WTC11 (cell line): ENCODE measurements at regions not wholly inside any gene's neighbourhood (a gene's known extent, or its start where the extent isn't known, plus 50 kb on each side); places are given as distances from the start of the nearest gene placed in this dataset.

ENCODE experiments used
- ATAC-seq: fragments of 200-7000 bp; cut with Tn5 transposase; 2 replicates; pipeline ENCODE4 v1.10.0; 2021; ENCODE audit warnings: mild to moderate bottlenecking, moderate library complexity
- CTCF ChIA-PET: fragments of 300-600 bp; sonication (Branson Sonifier 250); formaldehyde crosslinking; loops from one replicate; lab custom pipeline; 2021; ENCODE audit warnings: antibody characterized with exemption; lab: Charles Lee
- POLR2A ChIA-PET: fragments of 350-600 bp; sonication (Branson Sonifier 250); formaldehyde crosslinking; loops from one replicate; lab custom pipeline; 2021; ENCODE audit warnings: antibody characterized with exemption; lab: Charles Lee
- DNase-seq: peaks from one replicate; pipeline ENCODE4 v3.0.0; 2021; ENCODE audit warnings: low spot score
- H3K27ac Mint-ChIP-seq: 2 replicates; pipeline ENCODE4 v1.8.0; 2021; ENCODE audit warnings: mixed read lengths
- H3K27me3 Mint-ChIP-seq: 2 replicates; pipeline ENCODE4 v1.8.0; 2021; ENCODE audit warnings: low read depth, mild to moderate bottlenecking, moderate library complexity, mixed read lengths
- H3K36me3 Mint-ChIP-seq: 2 replicates; pipeline ENCODE4 v1.8.0; 2021; ENCODE audit warnings: mixed read lengths
- H3K4me1 Mint-ChIP-seq: 2 replicates; pipeline ENCODE4 v1.8.0; 2022; ENCODE audit warnings: mixed read lengths
- H3K4me3 Mint-ChIP-seq: 2 replicates; pipeline ENCODE4 v1.8.0; 2021; ENCODE audit warnings: mild to moderate bottlenecking, moderate library complexity, mixed read lengths
- H3K9me3 Mint-ChIP-seq: 2 replicates; pipeline ENCODE4 v1.8.0; 2021; ENCODE audit warnings: mixed read lengths
- ATF6 ChIP-seq: sonication (generic); formaldehyde crosslinking; IDR thresholded peaks from 2 replicates; pipeline ENCODE4 v1.8.1; 2023; ENCODE audit warnings: mild to moderate bottlenecking, missing genetic modification reagents
- CREB1 ChIP-seq: sonication (generic); formaldehyde crosslinking; IDR thresholded peaks from 2 replicates; pipeline ENCODE4 v1.8.0; 2023; ENCODE audit warnings: mild to moderate bottlenecking, missing genetic modification reagents
- E2F1 ChIP-seq: sonication (generic); formaldehyde crosslinking; IDR thresholded peaks from 2 replicates; pipeline ENCODE4 v1.8.0; 2022; ENCODE audit warnings: mild to moderate bottlenecking, missing genetic modification reagents
- ERG ChIP-seq: fragments of 250-450 bp; sonication (Bioruptor Pico); IDR thresholded peaks from 2 replicates; pipeline ENCODE4 v1.8.0; 2021; ENCODE audit warnings: mild to moderate bottlenecking
- GRHL2 ChIP-seq: fragments of 250-450 bp; sonication (Bioruptor Pico); IDR thresholded peaks from 2 replicates; pipeline ENCODE4 v1.8.0; 2022; ENCODE audit warnings: mild to moderate bottlenecking, moderate library complexity; ENCODE audit not compliant: insufficient replicate concordance, severe bottlenecking
- IRF2 ChIP-seq: sonication (generic); formaldehyde crosslinking; IDR thresholded peaks from 2 replicates; pipeline ENCODE4 v1.8.0; 2022; ENCODE audit warnings: low read depth, missing genetic modification reagents, borderline replicate concordance
- MXD4 ChIP-seq: fragments of 250-450 bp; sonication (Bioruptor Pico); IDR thresholded peaks from 2 replicates; pipeline ENCODE4 v1.8.0; 2021; ENCODE audit warnings: mild to moderate bottlenecking, moderate library complexity, borderline replicate concordance
- NFE2L1 ChIP-seq: sonication (generic); formaldehyde crosslinking; IDR thresholded peaks from 2 replicates; pipeline ENCODE4 v1.8.1; 2023; ENCODE audit warnings: missing genetic modification reagents
- PRRX2 ChIP-seq: fragments of 250-450 bp; sonication (Bioruptor Pico); IDR thresholded peaks from 2 replicates; pipeline ENCODE4 v1.8.0; 2021; ENCODE audit warnings: mild to moderate bottlenecking
- RORB ChIP-seq: fragments of 250-450 bp; sonication (Bioruptor Pico); IDR thresholded peaks from 2 replicates; pipeline ENCODE4 v1.9.0; 2021; ENCODE audit warnings: mild to moderate bottlenecking
- SP1 ChIP-seq: sonication (generic); formaldehyde crosslinking; conservative IDR thresholded peaks from 2 replicates; pipeline ENCODE4 v1.8.1; 2022; ENCODE audit warnings: missing genetic modification reagents
- STAT6 ChIP-seq: sonication (generic); formaldehyde crosslinking; conservative IDR thresholded peaks from 2 replicates; pipeline ENCODE4 v1.8.1; 2023; ENCODE audit warnings: mild to moderate bottlenecking, low read depth, missing genetic modification reagents, moderate library complexity
- TEAD1 ChIP-seq: sonication (generic); formaldehyde crosslinking; IDR thresholded peaks from 2 replicates; pipeline ENCODE4 v1.8.0; 2022; ENCODE audit warnings: mild to moderate bottlenecking, missing genetic modification reagents
- TEAD4 ChIP-seq: sonication (generic); formaldehyde crosslinking; IDR thresholded peaks from 2 replicates; pipeline ENCODE4 v1.8.0; 2022; ENCODE audit warnings: mild to moderate bottlenecking, missing genetic modification reagents
- ZNF121 ChIP-seq: sonication (generic); formaldehyde crosslinking; IDR thresholded peaks from 2 replicates; pipeline ENCODE4 v1.8.0; 2023; ENCODE audit warnings: missing genetic modification reagents
- ZNF232 ChIP-seq: sonication (generic); formaldehyde crosslinking; IDR thresholded peaks from 2 replicates; pipeline ENCODE4 v1.8.0; 2022; ENCODE audit warnings: mild to moderate bottlenecking, missing genetic modification reagents
- ZNF317 ChIP-seq: sonication (generic); formaldehyde crosslinking; IDR thresholded peaks from 2 replicates; pipeline ENCODE4 v1.8.1; 2023; ENCODE audit warnings: low read depth, mild to moderate bottlenecking, moderate library complexity, missing genetic modification reagents, borderline replicate concordance
- TF ChIP-seq, protein P1 (sequence below): sonication (generic); formaldehyde crosslinking; IDR thresholded peaks from 2 replicates; pipeline ENCODE4 v1.8.0; 2022; ENCODE audit warnings: mild to moderate bottlenecking, missing genetic modification reagents
- TF ChIP-seq, protein P2 (sequence below): sonication (generic); formaldehyde crosslinking; IDR thresholded peaks from 2 replicates; pipeline ENCODE4 v1.8.1; 2022; ENCODE audit warnings: low read depth, mild to moderate bottlenecking, moderate library complexity, missing genetic modification reagents, borderline replicate concordance

GRCh38 chr2:18439716-18440115, 120.7 kb downstream of the RDH14 start:
- no peaks in the 10 kb centered on the region; the same call in 1 of the 2 replicates for H3K9me3 Mint-ChIP-seq
- no peak overlapping the region for H3K4me3 Mint-ChIP-seq
- DNase-seq (no peak), ATAC-seq (no peak)
- H3K36me3 Mint-ChIP-seq = no peaks in the 10 kb centered on the region
- TF ChIP-seq GRHL2 (CRISPR knock-in tag) = no peak
- no peak for TF ChIP-seq PRRX2 (CRISPR knock-in tag)
- no peak for TF ChIP-seq RORB (CRISPR knock-in tag)
- no peak for TF ChIP-seq ZNF232 (CRISPR knock-in tag)
- TF ChIP-seq, protein P1, sequence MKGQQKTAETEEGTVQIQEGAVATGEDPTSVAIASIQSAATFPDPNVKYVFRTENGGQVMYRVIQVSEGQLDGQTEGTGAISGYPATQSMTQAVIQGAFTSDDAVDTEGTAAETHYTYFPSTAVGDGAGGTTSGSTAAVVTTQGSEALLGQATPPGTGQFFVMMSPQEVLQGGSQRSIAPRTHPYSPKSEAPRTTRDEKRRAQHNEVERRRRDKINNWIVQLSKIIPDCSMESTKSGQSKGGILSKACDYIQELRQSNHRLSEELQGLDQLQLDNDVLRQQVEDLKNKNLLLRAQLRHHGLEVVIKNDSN (CRISPR knock-in tag) = no peak
- TF ChIP-seq E2F1 = no peak
- no peak overlapping the region for H3K27ac Mint-ChIP-seq
- POLR2A ChIA-PET = no interaction called here
- CTCF ChIA-PET = no interaction called here
- no peaks in the 10 kb centered on the region for H3K27me3 Mint-ChIP-seq
- H3K4me1 Mint-ChIP-seq = no peaks in the 10 kb centered on the region

DNA sequence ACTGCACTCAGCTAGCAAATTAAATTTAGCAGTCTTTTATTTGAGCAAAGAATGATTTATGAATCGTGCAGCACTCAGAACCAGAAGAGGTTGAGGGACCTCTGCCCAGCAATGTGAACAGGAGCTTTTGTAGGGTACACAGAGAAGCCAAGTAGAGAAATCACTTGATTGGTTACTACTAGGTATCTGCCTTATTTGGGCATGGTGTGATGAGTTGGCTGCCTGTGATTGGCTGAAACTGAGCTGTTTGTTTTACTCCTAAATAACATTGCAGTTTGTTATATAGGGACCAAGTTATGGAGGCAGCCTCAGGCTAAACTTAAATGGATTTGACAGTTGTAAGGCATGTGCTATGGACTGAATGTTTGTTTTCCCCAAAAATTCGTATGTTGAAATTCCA, 122.5 kb downstream of the RDH14 start:
- POLR2A ChIA-PET = no interaction called here
- no peaks in the 10 kb centered on the region for H3K4me1 Mint-ChIP-seq
- H3K27me3 Mint-ChIP-seq = no peaks in the 10 kb centered on the region
- H3K27ac Mint-ChIP-seq = no peak overlapping the region
- ATAC-seq (no peak), DNase-seq (no peak)
- no peak overlapping the region for H3K4me3 Mint-ChIP-seq
- no peaks in the 10 kb centered on the region; the same call in 1 of the 2 replicates for H3K9me3 Mint-ChIP-seq
- H3K36me3 Mint-ChIP-seq = no peaks in the 10 kb centered on the region
- CTCF ChIA-PET = no interaction called here
- TF ChIP-seq, protein P1 (CRISPR knock-in tag) = no peak
- TF ChIP-seq TEAD1 = no peak
- no peak for TF ChIP-seq ZNF317 (CRISPR knock-in tag)
- no peak for TF ChIP-seq ATF6 (CRISPR knock-in tag)
- no peak for TF ChIP-seq MXD4 (CRISPR knock-in tag)
- TF ChIP-seq NFE2L1 (CRISPR knock-in tag) = no peak
- TF ChIP-seq ERG (CRISPR knock-in tag) = no peak
- no peak for TF ChIP-seq ZNF121 (CRISPR knock-in tag)
- TF ChIP-seq TEAD4 = no peak
- TF ChIP-seq PRRX2 (CRISPR knock-in tag) = no peak
- TF ChIP-seq, protein P2, sequence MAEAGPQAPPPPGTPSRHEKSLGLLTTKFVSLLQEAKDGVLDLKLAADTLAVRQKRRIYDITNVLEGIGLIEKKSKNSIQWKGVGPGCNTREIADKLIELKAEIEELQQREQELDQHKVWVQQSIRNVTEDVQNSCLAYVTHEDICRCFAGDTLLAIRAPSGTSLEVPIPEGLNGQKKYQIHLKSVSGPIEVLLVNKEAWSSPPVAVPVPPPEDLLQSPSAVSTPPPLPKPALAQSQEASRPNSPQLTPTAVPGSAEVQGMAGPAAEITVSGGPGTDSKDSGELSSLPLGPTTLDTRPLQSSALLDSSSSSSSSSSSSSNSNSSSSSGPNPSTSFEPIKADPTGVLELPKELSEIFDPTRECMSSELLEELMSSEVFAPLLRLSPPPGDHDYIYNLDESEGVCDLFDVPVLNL (CRISPR knock-in tag) = no peak
- TF ChIP-seq STAT6 (CRISPR knock-in tag) = no peak
- no peak for TF ChIP-seq SP1
- TF ChIP-seq IRF2 = no peak
- TF ChIP-seq CREB1 (CRISPR knock-in tag) = no peak
